H1 (cell line): ENCODE measurements at regions not wholly inside any gene's neighbourhood (a gene's known extent, or its start where the extent isn't known, plus 50 kb on each side); places are given as distances from the start of the nearest gene placed in this dataset.

ENCODE experiments used
- CTCF ChIA-PET: fragments of 300-600 bp; sonication (Branson Sonifier 250); formaldehyde crosslinking; loops from one replicate; lab custom pipeline; 2021; ENCODE audit not compliant: partially characterized antibody; lab: Charles Lee
- POLR2A ChIA-PET: fragments of 300-600 bp; sonication (Branson Sonifier 250); formaldehyde crosslinking; loops from one replicate; lab custom pipeline; 2021; ENCODE audit warnings: inconsistent platforms; ENCODE audit not compliant: partially characterized antibody; lab: Charles Lee
- DNase-seq, 2 experiments: peaks; one replicate each; pipeline versions ENCODE4 v3.0.0 to v3.0.0-alpha.2; 2010 to 2022; ENCODE audit warnings: low spot score in 2 of 2, low read depth in 1 of 2, mixed read lengths in 1 of 2
- FAIRE-seq: peaks from 2 replicates; lab custom pipeline; 2011; peaks lifted over from hg19 to GRCh38; lab: Jason Lieb, UNC
- H2AFZ ChIP-seq: 2 replicates; pipeline ENCODE4 v1.8.1; 2012; ENCODE audit warnings: low read length, inconsistent platforms
- H2AK5ac ChIP-seq: 2 replicates; pipeline ENCODE4 v1.6.1; 2013; ENCODE audit warnings: low read depth, low read length
- H2BK120ac ChIP-seq: replicated peaks from 2 replicates; pipeline ENCODE3; 2013; ENCODE audit warnings: low read depth, low read length, inconsistent platforms
- H2BK12ac ChIP-seq: 2 replicates; pipeline ENCODE4 v1.6.1; 2013; ENCODE audit warnings: low read depth, low read length
- H2BK15ac ChIP-seq: 2 replicates; pipeline ENCODE4 v1.6.1; 2013; ENCODE audit warnings: low read length
- H2BK20ac ChIP-seq: 2 replicates; pipeline ENCODE4 v1.6.1; 2013; ENCODE audit warnings: low read length
- H2BK5ac ChIP-seq: 2 replicates; pipeline ENCODE4 v1.6.1; 2013; ENCODE audit warnings: low read depth, low read length
- H3K14ac ChIP-seq: 2 replicates; pipeline ENCODE4 v1.6.1; 2013; ENCODE audit warnings: inconsistent platforms; ENCODE audit not compliant: insufficient read length
- H3K18ac ChIP-seq: 2 replicates; pipeline ENCODE4 v1.6.1; 2013; ENCODE audit warnings: low read length; ENCODE audit errors: extremely low read depth
- H3K23ac ChIP-seq: 2 replicates; pipeline ENCODE4 v1.6.1; 2013; ENCODE audit warnings: inconsistent platforms; ENCODE audit not compliant: insufficient read length
- H3K23me2 ChIP-seq: 2 replicates; pipeline ENCODE4 v1.6.1; 2013; ENCODE audit warnings: low read depth, low read length
- H3K27ac ChIP-seq: 2 replicates; pipeline ENCODE4 v1.6.1; 2011; ENCODE audit warnings: low read depth, low read length, inconsistent platforms
- H3K27me3 ChIP-seq, 4 experiments: replicated peaks in 1 of 4; 1 replicate in 1 of 4; 2 replicates in 3 of 4; pipeline versions ENCODE4 v1.6.1 to v1.8.1; 2011 to 2013; ENCODE audit warnings: low read length in 3 of 4, mild to moderate bottlenecking in 3 of 4, inconsistent platforms in 2 of 4, mixed read lengths in 2 of 4, moderate library complexity in 1 of 4; ENCODE audit not compliant: control insufficient read depth in 3 of 4, insufficient read depth in 3 of 4; ENCODE audit errors: extremely low read depth in 1 of 4
- H3K36me3 ChIP-seq, 4 experiments: 2 replicates each; pipeline versions ENCODE4 v1.6.1 to v1.8.1; 2011 to 2013; ENCODE audit warnings: mild to moderate bottlenecking in 4 of 4, low read length in 3 of 4, moderate library complexity in 2 of 4, control low read depth in 1 of 4, inconsistent platforms in 1 of 4; ENCODE audit not compliant: insufficient read depth in 4 of 4, control insufficient read depth in 2 of 4
- H3K4ac ChIP-seq: replicated peaks from 2 replicates; pipeline ENCODE3; 2013; ENCODE audit warnings: low read length, low read depth, mixed read lengths, inconsistent platforms; ENCODE audit not compliant: insufficient read length
- H3K4me1 ChIP-seq, 4 experiments: replicated peaks in 1 of 4; 1 replicate in 1 of 4; 2 replicates in 3 of 4; pipeline versions ENCODE4 v1.6.1 to v1.8.1; 2011 to 2013; ENCODE audit warnings: low read length in 3 of 4, inconsistent platforms in 2 of 4, mixed read lengths in 1 of 4; ENCODE audit not compliant: insufficient read depth in 4 of 4, control insufficient read depth in 3 of 4
- H3K4me2 ChIP-seq, 2 experiments: 2 replicates each; pipeline versions ENCODE4 v1.6.1 to v1.8.1; 2011 to 2013; ENCODE audit warnings: low read depth in 2 of 2, low read length in 2 of 2, control low read depth in 1 of 2, inconsistent platforms in 1 of 2, mild to moderate bottlenecking in 1 of 2; ENCODE audit not compliant: insufficient read depth in 1 of 2
- H3K4me3 ChIP-seq, 4 experiments: fragments of 200-600, 300-600 bp in 1 of 4; sonication (generic), shearing (Covaris generic), sonication (Bioruptor Twin) in 1 of 4; 2 replicates each; pipeline versions ENCODE4 v1.5.1 to v1.8.1; 2011 to 2016; ENCODE audit warnings: low read length in 4 of 4, low read depth in 3 of 4, control low read depth in 2 of 4, inconsistent platforms in 2 of 4, mild to moderate bottlenecking in 2 of 4, mixed read lengths in 1 of 4, moderate library complexity in 1 of 4; ENCODE audit not compliant: insufficient read depth in 2 of 4; ENCODE audit errors: extremely low read depth in 1 of 4
- H3K56ac ChIP-seq: replicated peaks from 2 replicates; pipeline ENCODE3; 2013; ENCODE audit warnings: low read depth, mild to moderate bottlenecking, mixed read lengths, low read length, inconsistent platforms; ENCODE audit not compliant: insufficient read length
- H3K79me1 ChIP-seq: 2 replicates; pipeline ENCODE4 v1.6.1; 2013; ENCODE audit warnings: low read depth, low read length, control low read depth
- H3K79me2 ChIP-seq, 2 experiments: 2 replicates each; pipeline versions ENCODE4 v1.6.1 to v1.8.1; 2012 to 2013; ENCODE audit warnings: low read length in 2 of 2, mild to moderate bottlenecking in 2 of 2, inconsistent platforms in 1 of 2; ENCODE audit not compliant: insufficient read depth in 2 of 2, control insufficient read depth in 1 of 2
- H3K9ac ChIP-seq, 4 experiments: replicated peaks in 1 of 4; 1 replicate in 1 of 4; 2 replicates in 3 of 4; pipeline versions ENCODE4 v1.6.1 to v1.8.1; 2011 to 2013; ENCODE audit warnings: low read depth in 3 of 4, low read length in 3 of 4, control low read depth in 2 of 4, mild to moderate bottlenecking in 2 of 4, moderate library complexity in 2 of 4, inconsistent platforms in 1 of 4; ENCODE audit errors: extremely low read depth in 1 of 4
- H3K9me3 ChIP-seq, 2 experiments: 2 replicates each; pipeline versions ENCODE4 v1.6.1 to v1.8.1; 2012 to 2013; ENCODE audit warnings: mild to moderate bottlenecking in 2 of 2, moderate library complexity in 2 of 2, control low read depth in 1 of 2, inconsistent platforms in 1 of 2, low read depth in 1 of 2, low read length in 1 of 2, mixed read lengths in 1 of 2; ENCODE audit not compliant: insufficient read depth in 2 of 2
- H4K20me1 ChIP-seq, 2 experiments: replicated peaks in 1 of 2; 2 replicates each; pipeline versions ENCODE3 to v1.8.1; 2011 to 2013; ENCODE audit warnings: inconsistent platforms in 2 of 2, low read length in 2 of 2, mild to moderate bottlenecking in 1 of 2; ENCODE audit not compliant: insufficient read depth in 2 of 2, control insufficient read depth in 1 of 2
- H4K5ac ChIP-seq: 2 replicates; pipeline ENCODE4 v1.6.1; 2013; ENCODE audit warnings: low read length, low read depth, mixed read lengths, inconsistent platforms; ENCODE audit not compliant: insufficient read length
- H4K8ac ChIP-seq: 2 replicates; pipeline ENCODE4 v1.8.0; 2013; ENCODE audit warnings: mild to moderate bottlenecking, moderate library complexity, low read length, inconsistent platforms; ENCODE audit not compliant: insufficient read depth; ENCODE audit errors: extremely low read depth
- H4K91ac ChIP-seq: replicated peaks from 2 replicates; pipeline ENCODE3; 2013; ENCODE audit warnings: low read length, mixed read lengths, inconsistent platforms; ENCODE audit not compliant: insufficient read length
- E2F6 ChIP-seq: IDR thresholded peaks from 2 replicates; pipeline ENCODE4 v1.6.1; 2012; ENCODE audit warnings: inconsistent platforms
- FOSL1 ChIP-seq: IDR thresholded peaks from 2 replicates; pipeline ENCODE4 v1.6.1; 2011; ENCODE audit warnings: mild to moderate bottlenecking, low read depth, low read length, moderate library complexity; ENCODE audit not compliant: insufficient read depth
- SIN3A ChIP-seq, 2 experiments: IDR thresholded peaks in 1 of 2; conservative IDR thresholded peaks in 1 of 2; 2 replicates each; pipeline ENCODE4 v1.6.1; 2011 to 2012; ENCODE audit warnings: low read length in 2 of 2, improper control_type of control experiment in 1 of 2, low read depth in 1 of 2, mild to moderate bottlenecking in 1 of 2
- TAF1 ChIP-seq: IDR thresholded peaks from 2 replicates; pipeline ENCODE4 v1.6.1; 2011; ENCODE audit warnings: mild to moderate bottlenecking, low read depth, low read length
- WGBS, 2 experiments: shearing (Covaris generic) in 1 of 2; methylation state at CpG; one replicate each; pipeline versions ENCODE4 v1.1.6 to v1.1.7; 2013 to 2015; ENCODE audit warnings: low lambda C conversion rate in 2 of 2, mixed read lengths in 2 of 2, inconsistent platforms in 1 of 2, low coverage in 1 of 2, missing lambda C conversion rate in 1 of 2; ENCODE audit not compliant: insufficient replicate concordance in 2 of 2, insufficient coverage in 1 of 2, insufficient read length in 1 of 2; ENCODE audit errors: extremely low coverage in 1 of 2, missing lambda C conversion rate in 1 of 2; 5-methylcytosine and 5-hydroxymethylcytosine counted together
- TF ChIP-seq, protein P1 (sequence below): IDR thresholded peaks from 2 replicates; pipeline ENCODE4 v1.6.1; 2011; ENCODE audit warnings: low read depth, mild to moderate bottlenecking, low read length; ENCODE audit not compliant: insufficient read depth

DNA sequence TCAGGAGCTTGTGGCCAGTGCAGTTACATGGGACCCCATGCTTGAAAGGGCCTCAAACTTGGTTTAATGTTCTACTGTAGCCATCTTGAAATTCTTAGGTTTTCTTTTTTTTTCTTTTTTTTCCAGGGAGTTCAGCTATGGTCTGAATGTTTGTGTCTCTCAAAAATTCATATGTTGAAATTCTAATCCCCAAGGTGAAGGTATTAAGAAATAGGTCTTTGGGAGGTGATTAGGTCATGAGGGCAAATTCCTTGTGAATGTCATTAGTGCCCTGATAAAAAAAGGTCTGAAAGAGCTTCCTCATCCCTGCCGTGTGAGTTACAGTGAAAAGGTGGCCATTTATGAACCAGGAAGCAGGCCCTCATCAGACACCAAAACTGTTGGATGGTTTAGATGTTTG, 324.1 kb downstream of the C12orf75 start:
- Histone ChIP-seq H3K14ac (no peak overlapping the region), H3K79me2 (no peaks in the 10 kb centered on the region), H3K36me3 (no peaks in the 10 kb centered on the region), H3K9me3 (0 out of 4 replicates have a peak, but pooled peaks cover 0 to 4% of the 10 kb centered on the region in 2 experiments), H3K27ac (no peak overlapping the region), H4K5ac (no peak overlapping the region), H2AFZ (no peak overlapping the region), H2AK5ac (no peak overlapping the region), H2BK12ac (no peak overlapping the region), H4K8ac (no peak overlapping the region), H2BK5ac (no peak overlapping the region), H2BK120ac (no peak overlapping the region), H4K20me1 (no peaks in the 10 kb centered on the region), H3K4me3 (no peak overlapping the region), H3K27me3 (no peaks in the 10 kb centered on the region), H4K91ac (no peak overlapping the region), H2BK20ac (no peak overlapping the region), H3K23ac (no peak overlapping the region), H3K4me1 (no peaks in the 10 kb centered on the region), H3K56ac (no peak overlapping the region), H3K79me1 (no peaks in the 10 kb centered on the region), H3K23me2 (no peaks in the 10 kb centered on the region), H3K4me2 (no peak overlapping the region), H2BK15ac (no peak overlapping the region), H3K4ac (no peak overlapping the region), H3K18ac (no peak overlapping the region), H3K9ac (no peak overlapping the region)
- CTCF ChIA-PET, result interaction anchor here (1.2 kb wide), 1 partner anchor 110 kb away, joined by 4 read pairs; no protein-coding TSS in a partner anchor
- POLR2A ChIA-PET, result no interaction called here
- WGBS, 2 experiments, result 100% methylated on average over 1 of the region's 1 CpG; no CpG with 5 or more reads in 1 of the 2 experiments
- no peak for TF ChIP-seq TAF1
- no peak for TF ChIP-seq FOSL1
- TF ChIP-seq E2F6, result no peak
- TF ChIP-seq SIN3A (conservative IDR thresholded peaks at IDR 0.05 in 1 of 2, IDR thresholded peaks at IDR 0.05 in 1 of 2; ENCODE audit: low read depth in 1 of 2, low read length in 2 of 2), result no peak
- TF ChIP-seq, protein P1, sequence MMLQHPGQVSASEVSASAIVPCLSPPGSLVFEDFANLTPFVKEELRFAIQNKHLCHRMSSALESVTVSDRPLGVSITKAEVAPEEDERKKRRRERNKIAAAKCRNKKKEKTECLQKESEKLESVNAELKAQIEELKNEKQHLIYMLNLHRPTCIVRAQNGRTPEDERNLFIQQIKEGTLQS, result no peak
- no peak for DNase-seq
- FAIRE-seq, result no peak
